ENCODE measurements at regions not wholly inside any gene's neighbourhood (a gene's known extent, or its start where the extent isn't known, plus 50 kb on each side); places are given as distances from the start of the nearest gene placed in this dataset.

DNA sequence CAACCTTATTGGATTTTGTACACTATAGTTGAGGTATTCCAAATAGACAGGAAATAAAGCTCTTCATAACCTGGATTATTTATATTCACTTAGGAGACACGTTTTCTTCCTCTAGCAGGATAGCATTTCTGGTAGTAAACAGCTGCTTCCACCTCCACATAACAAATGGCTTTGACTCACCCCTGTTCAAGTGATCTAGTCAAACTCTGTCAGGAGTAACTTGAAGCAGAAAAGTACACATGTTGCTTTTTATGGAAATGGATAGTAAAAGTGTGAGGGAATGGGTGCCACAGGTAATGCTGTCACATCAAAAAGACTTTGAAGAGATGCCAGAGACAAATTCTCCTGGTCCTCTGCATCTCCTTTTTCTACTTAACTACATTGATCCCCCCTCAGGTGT is 258.7 kb upstream of the SLC7A11 start:
- TF ChIP-seq, protein P1, sequence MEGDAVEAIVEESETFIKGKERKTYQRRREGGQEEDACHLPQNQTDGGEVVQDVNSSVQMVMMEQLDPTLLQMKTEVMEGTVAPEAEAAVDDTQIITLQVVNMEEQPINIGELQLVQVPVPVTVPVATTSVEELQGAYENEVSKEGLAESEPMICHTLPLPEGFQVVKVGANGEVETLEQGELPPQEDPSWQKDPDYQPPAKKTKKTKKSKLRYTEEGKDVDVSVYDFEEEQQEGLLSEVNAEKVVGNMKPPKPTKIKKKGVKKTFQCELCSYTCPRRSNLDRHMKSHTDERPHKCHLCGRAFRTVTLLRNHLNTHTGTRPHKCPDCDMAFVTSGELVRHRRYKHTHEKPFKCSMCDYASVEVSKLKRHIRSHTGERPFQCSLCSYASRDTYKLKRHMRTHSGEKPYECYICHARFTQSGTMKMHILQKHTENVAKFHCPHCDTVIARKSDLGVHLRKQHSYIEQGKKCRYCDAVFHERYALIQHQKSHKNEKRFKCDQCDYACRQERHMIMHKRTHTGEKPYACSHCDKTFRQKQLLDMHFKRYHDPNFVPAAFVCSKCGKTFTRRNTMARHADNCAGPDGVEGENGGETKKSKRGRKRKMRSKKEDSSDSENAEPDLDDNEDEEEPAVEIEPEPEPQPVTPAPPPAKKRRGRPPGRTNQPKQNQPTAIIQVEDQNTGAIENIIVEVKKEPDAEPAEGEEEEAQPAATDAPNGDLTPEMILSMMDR (IDR thresholded peaks at IDR 0.05; ENCODE audit: partially characterized antibody, unreplicated experiment): no peak
- no peak for DNase-seq
- Mint-ChIP-seq H3K36me3 (ENCODE audit: unreplicated experiment) (peaks cover 7% of the 10 kb centered on the region), H3K27me3 (ENCODE audit: unreplicated experiment) (no peaks in the 10 kb centered on the region), H3K4me3 (ENCODE audit: unreplicated experiment) (no peak overlapping the region), H3K27ac (ENCODE audit: unreplicated experiment) (no peak overlapping the region), H3K4me1 (ENCODE audit: low read depth, unreplicated experiment) (no peaks in the 10 kb centered on the region), H3K9me3 (ENCODE audit: unreplicated experiment) (peaks cover 4% of the 10 kb centered on the region)

DNA sequence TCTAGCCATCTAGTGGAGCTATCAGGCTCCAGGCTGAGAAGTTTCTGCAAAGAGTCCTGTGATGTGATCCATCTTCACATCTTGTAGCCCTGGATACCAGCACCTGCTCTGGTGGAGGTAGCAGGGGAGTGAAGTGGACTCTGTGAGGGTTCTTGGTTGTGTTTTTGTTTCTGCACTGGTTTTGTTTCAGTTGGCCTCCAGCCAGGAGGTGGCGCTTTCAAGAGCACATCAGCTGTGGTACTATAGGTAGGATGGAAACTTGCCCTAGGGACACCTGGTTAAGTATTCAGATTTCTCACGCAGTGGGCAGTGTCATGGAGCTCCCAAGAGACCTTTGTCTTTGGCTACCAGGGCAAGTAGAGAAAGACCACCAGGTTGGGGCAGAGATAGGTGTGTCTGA is 257.5 kb upstream of the SLC7A11 start:
- peaks cover 2% of the 10 kb centered on the region for H3K9me3 Mint-ChIP-seq (ENCODE audit: unreplicated experiment)

DNA sequence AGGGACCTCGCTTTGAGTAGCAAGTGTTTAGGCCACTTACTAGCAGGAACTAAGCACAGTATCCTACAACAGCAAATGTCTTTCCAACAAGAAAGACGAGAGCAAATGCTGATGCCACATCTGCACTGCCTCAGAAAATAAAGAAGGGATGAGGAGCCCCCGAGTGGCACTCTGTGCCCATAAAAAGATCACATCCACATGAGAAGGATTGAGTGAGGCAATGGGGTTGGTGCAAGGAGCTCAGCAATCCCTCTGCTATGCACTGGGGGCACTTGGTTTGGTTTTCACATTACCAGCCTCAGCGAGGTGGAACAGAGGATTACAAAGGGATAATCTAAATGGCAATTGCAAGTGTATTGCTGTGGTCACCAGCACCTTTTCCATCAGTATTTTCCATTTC is 252.8 kb upstream of the SLC7A11 start:
- Mint-ChIP-seq H3K27ac (ENCODE audit: unreplicated experiment) (no peak overlapping the region), H3K36me3 (ENCODE audit: unreplicated experiment) (peaks cover 7% of the 10 kb centered on the region), H3K4me3 (ENCODE audit: unreplicated experiment) (no peak overlapping the region), H3K9me3 (ENCODE audit: unreplicated experiment) (no peaks in the 10 kb centered on the region), H3K27me3 (ENCODE audit: unreplicated experiment) (no peaks in the 10 kb centered on the region), H3K4me1 (ENCODE audit: low read depth, unreplicated experiment) (no peaks in the 10 kb centered on the region)
- DNase-seq: no peak
- TF ChIP-seq, protein P1 (IDR thresholded peaks at IDR 0.05; ENCODE audit: partially characterized antibody, unreplicated experiment): no peak

More for the DNA sequence above, 257.5 kb upstream of the SLC7A11 start:
- DNase-seq: no peak
- H3K4me1 Mint-ChIP-seq (ENCODE audit: low read depth, unreplicated experiment): no peaks in the 10 kb centered on the region
- no peak overlapping the region for H3K4me3 Mint-ChIP-seq (ENCODE audit: unreplicated experiment)
- TF ChIP-seq, protein P1 (IDR thresholded peaks at IDR 0.05; ENCODE audit: partially characterized antibody, unreplicated experiment): no peak
- peaks cover 7% of the 10 kb centered on the region for H3K36me3 Mint-ChIP-seq (ENCODE audit: unreplicated experiment)
- no peak overlapping the region for H3K27ac Mint-ChIP-seq (ENCODE audit: unreplicated experiment)
- no peaks in the 10 kb centered on the region for H3K27me3 Mint-ChIP-seq (ENCODE audit: unreplicated experiment)

DNA sequence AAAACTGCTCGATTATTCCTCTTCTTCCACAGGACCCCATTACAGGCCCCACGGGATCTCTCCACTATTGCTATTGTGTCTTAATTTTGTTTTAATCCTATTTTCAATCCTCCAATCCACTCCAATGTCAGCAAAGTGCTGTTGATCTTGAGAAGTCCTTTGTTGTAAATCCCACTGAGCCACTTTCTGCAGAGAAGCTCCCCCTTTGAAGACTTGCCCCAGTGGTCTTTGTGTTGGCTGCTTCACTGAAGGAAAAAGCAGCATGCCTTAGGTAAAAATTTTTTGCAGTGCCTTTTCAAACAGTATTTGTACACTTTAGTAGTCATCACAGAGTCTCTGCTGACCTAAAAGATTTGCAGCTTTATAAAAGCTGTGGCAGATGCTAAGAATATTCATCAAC is 252.0 kb upstream of the SLC7A11 start:
- Mint-ChIP-seq H3K4me1 (ENCODE audit: low read depth, unreplicated experiment) (no peaks in the 10 kb centered on the region), H3K27ac (ENCODE audit: unreplicated experiment) (no peak overlapping the region), H3K4me3 (ENCODE audit: unreplicated experiment) (no peak overlapping the region), H3K27me3 (ENCODE audit: unreplicated experiment) (no peaks in the 10 kb centered on the region), H3K36me3 (ENCODE audit: unreplicated experiment) (peaks cover 4% of the 10 kb centered on the region), H3K9me3 (ENCODE audit: unreplicated experiment) (no peaks in the 10 kb centered on the region)
- TF ChIP-seq, protein P1 (IDR thresholded peaks at IDR 0.05; ENCODE audit: partially characterized antibody, unreplicated experiment): no peak
- peak; percentile 23 for DNase-seq

DNA sequence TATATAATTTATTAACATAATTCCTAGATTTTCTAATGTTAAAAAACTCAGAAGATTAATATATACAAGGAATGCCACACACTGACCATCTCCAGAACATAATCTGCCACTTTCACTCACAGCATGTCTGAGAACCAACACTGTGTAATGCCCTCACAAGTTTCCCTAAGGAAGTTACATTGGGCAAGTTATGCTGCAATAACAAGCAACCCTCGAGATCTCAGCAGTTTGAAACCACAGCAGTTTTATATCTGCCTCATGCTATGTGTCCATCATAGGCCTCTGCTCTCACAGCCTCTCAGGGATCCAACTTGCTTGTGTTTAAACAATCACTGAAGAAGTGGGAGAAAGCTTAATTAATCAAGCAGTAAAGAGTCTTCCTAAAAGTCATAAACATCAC is 250.0 kb upstream of the SLC7A11 start:
- no peak overlapping the region for H3K4me3 Mint-ChIP-seq (ENCODE audit: unreplicated experiment)
- no peak for DNase-seq
- no peak overlapping the region for H3K27ac Mint-ChIP-seq (ENCODE audit: unreplicated experiment)
- H3K27me3 Mint-ChIP-seq (ENCODE audit: unreplicated experiment): no peaks in the 10 kb centered on the region
- no peaks in the 10 kb centered on the region for H3K4me1 Mint-ChIP-seq (ENCODE audit: low read depth, unreplicated experiment)
- H3K9me3 Mint-ChIP-seq (ENCODE audit: unreplicated experiment): no peaks in the 10 kb centered on the region
- TF ChIP-seq, protein P1 (IDR thresholded peaks at IDR 0.05; ENCODE audit: partially characterized antibody, unreplicated experiment): no peak
- no peaks in the 10 kb centered on the region for H3K36me3 Mint-ChIP-seq (ENCODE audit: unreplicated experiment)
